Activated T-cell treated with anti-CD3 and anti-CD28 coated beads, Interleukin-2, amount 50 U/mL, for 4 hours (primary cell): ENCODE measurements at regions not wholly inside any gene's neighbourhood (a gene's known extent, or its start where the extent isn't known, plus 50 kb on each side); places are given as distances from the start of the nearest gene placed in this dataset.

Experiments
- ATAC-seq, 2 donors: fragments of 200-7000 bp; cut with Tn5 transposase; one replicate each; pipeline ENCODE4 v1.10.0; 2021
- DNase-seq: peaks from one replicate; pipeline ENCODE4 v3.0.0-alpha.2; 2020
- H3K27me3 Mint-ChIP-seq: one replicate; pipeline ENCODE4 v1.8.0; 2021; ENCODE audit warnings: low read depth, mixed read lengths
- H3K36me3 Mint-ChIP-seq: one replicate; pipeline ENCODE4 v1.8.0; 2022; ENCODE audit warnings: mixed read lengths; ENCODE audit not compliant: insufficient read depth
- H3K4me1 Mint-ChIP-seq: one replicate; pipeline ENCODE4 v1.8.0; 2021; ENCODE audit warnings: low read depth, mixed read lengths
- H3K4me3 Mint-ChIP-seq: one replicate; pipeline ENCODE4 v1.8.0; 2021; ENCODE audit warnings: mild to moderate bottlenecking, moderate library complexity, mixed read lengths
- H3K9me3 Mint-ChIP-seq: one replicate; pipeline ENCODE4 v1.8.0; 2021; ENCODE audit warnings: mixed read lengths

GRCh38 chr14:54053386-54053745, 96.7 kb upstream of the BMP4 start:
- H3K4me1 Mint-ChIP-seq, result no peaks in the 10 kb centered on the region
- no peak overlapping the region for H3K4me3 Mint-ChIP-seq
- no peaks in the 10 kb centered on the region for H3K36me3 Mint-ChIP-seq
- DNase-seq (no peak), ATAC-seq (no peak)
- H3K27me3 Mint-ChIP-seq, result no peaks in the 10 kb centered on the region
- no peaks in the 10 kb centered on the region for H3K9me3 Mint-ChIP-seq

- H3K4me3 Mint-ChIP-seq, result no peak overlapping the region
- no peaks in the 10 kb centered on the region for H3K36me3 Mint-ChIP-seq
- no peaks in the 10 kb centered on the region for H3K4me1 Mint-ChIP-seq
- H3K9me3 Mint-ChIP-seq, result no peaks in the 10 kb centered on the region
- DNase-seq (no peak), ATAC-seq (no peak)
- H3K27me3 Mint-ChIP-seq, result no peaks in the 10 kb centered on the region
Observed at GRCh38 chr14:54058505-54058904, 101.9 kb upstream of the BMP4 start.

- no peak for DNase-seq
- no peaks in the 10 kb centered on the region for H3K9me3 Mint-ChIP-seq
- no peak overlapping the region for H3K4me3 Mint-ChIP-seq
- no peak for ATAC-seq
- H3K4me1 Mint-ChIP-seq, result no peaks in the 10 kb centered on the region
- no peaks in the 10 kb centered on the region for H3K36me3 Mint-ChIP-seq
- H3K27me3 Mint-ChIP-seq, result no peaks in the 10 kb centered on the region
Observed at GRCh38 chr14:54083549-54084239, 127.1 kb upstream of the BMP4 start.

- no peaks in the 10 kb centered on the region for H3K4me1 Mint-ChIP-seq
- H3K36me3 Mint-ChIP-seq, result no peaks in the 10 kb centered on the region
- ATAC-seq (no peak), DNase-seq (no peak)
- H3K4me3 Mint-ChIP-seq, result no peak overlapping the region
- no peaks in the 10 kb centered on the region for H3K9me3 Mint-ChIP-seq
- H3K27me3 Mint-ChIP-seq, result no peaks in the 10 kb centered on the region
Observed at GRCh38 chr14:54085232-54085761, 128.7 kb upstream of the BMP4 start.

GRCh38 chr14:54085841-54086240, 129.2 kb upstream of the BMP4 start:
- Mint-ChIP-seq H3K36me3 (no peaks in the 10 kb centered on the region), H3K27me3 (no peaks in the 10 kb centered on the region), H3K9me3 (no peaks in the 10 kb centered on the region), H3K4me1 (no peaks in the 10 kb centered on the region), H3K4me3 (no peak overlapping the region)
- DNase-seq, result no peak
- no peak for ATAC-seq

- H3K4me3 Mint-ChIP-seq, result no peak overlapping the region
- H3K9me3 Mint-ChIP-seq, result no peaks in the 10 kb centered on the region
- no peaks in the 10 kb centered on the region for H3K4me1 Mint-ChIP-seq
- H3K36me3 Mint-ChIP-seq, result no peaks in the 10 kb centered on the region
- H3K27me3 Mint-ChIP-seq, result no peaks in the 10 kb centered on the region
- DNase-seq (no peak), ATAC-seq (no peak)
Observed at GRCh38 chr14:54086767-54087166, 130.1 kb upstream of the BMP4 start.

- DNase-seq (no peak), ATAC-seq (no peak)
- no peaks in the 10 kb centered on the region for H3K36me3 Mint-ChIP-seq
Observed at GRCh38 chr14:54087376-54087775, 130.8 kb upstream of the BMP4 start.

GRCh38 chr14:54088271-54088670, 131.6 kb upstream of the BMP4 start:
- no peaks in the 10 kb centered on the region for H3K27me3 Mint-ChIP-seq
- no peaks in the 10 kb centered on the region for H3K36me3 Mint-ChIP-seq
- H3K4me1 Mint-ChIP-seq, result no peaks in the 10 kb centered on the region
- no peak for ATAC-seq
- no peak overlapping the region for H3K4me3 Mint-ChIP-seq
- no peaks in the 10 kb centered on the region for H3K9me3 Mint-ChIP-seq
- no peak for DNase-seq

More at GRCh38 chr14:54087376-54087775, 130.8 kb upstream of the BMP4 start:
- H3K4me1 Mint-ChIP-seq, result no peaks in the 10 kb centered on the region
- H3K27me3 Mint-ChIP-seq, result no peaks in the 10 kb centered on the region
- H3K4me3 Mint-ChIP-seq, result no peak overlapping the region
- no peaks in the 10 kb centered on the region for H3K9me3 Mint-ChIP-seq

- ATAC-seq, result no peak
- H3K4me1 Mint-ChIP-seq, result no peaks in the 10 kb centered on the region
Observed at GRCh38 chr14:54090274-54090673, 133.6 kb upstream of the BMP4 start.

GRCh38 chr14:54094765-54095164, 138.1 kb upstream of the BMP4 start:
- no peaks in the 10 kb centered on the region for H3K4me1 Mint-ChIP-seq

More at GRCh38 chr14:54090274-54090673, 133.6 kb upstream of the BMP4 start:
- Mint-ChIP-seq H3K36me3 (no peaks in the 10 kb centered on the region), H3K9me3 (peaks cover 9% of the 10 kb centered on the region), H3K4me3 (no peak overlapping the region), H3K27me3 (no peaks in the 10 kb centered on the region)
- DNase-seq, result no peak

GRCh38 chr14:54098536-54098935, 141.9 kb upstream of the BMP4 start:
- Mint-ChIP-seq H3K27me3 (no peaks in the 10 kb centered on the region), H3K4me3 (no peak overlapping the region), H3K9me3 (peaks cover 8% of the 10 kb centered on the region), H3K36me3 (no peaks in the 10 kb centered on the region), H3K4me1 (no peaks in the 10 kb centered on the region)
- ATAC-seq (no peak), DNase-seq (no peak)

More at GRCh38 chr14:54094765-54095164, 138.1 kb upstream of the BMP4 start:
- H3K36me3 Mint-ChIP-seq, result no peaks in the 10 kb centered on the region
- peaks cover 9% of the 10 kb centered on the region for H3K9me3 Mint-ChIP-seq
- no peak overlapping the region for H3K4me3 Mint-ChIP-seq
- DNase-seq, result no peak
- no peak for ATAC-seq
- H3K27me3 Mint-ChIP-seq, result no peaks in the 10 kb centered on the region

GRCh38 chr14:54102051-54102456, 145.4 kb upstream of the BMP4 start:
- Mint-ChIP-seq H3K27me3 (no peaks in the 10 kb centered on the region), H3K4me3 (no peak overlapping the region), H3K36me3 (no peaks in the 10 kb centered on the region), H3K4me1 (no peaks in the 10 kb centered on the region), H3K9me3 (no peaks in the 10 kb centered on the region)
- ATAC-seq (no peak), DNase-seq (no peak)

GRCh38 chr14:54102530-54102929, 145.9 kb upstream of the BMP4 start:
- no peak overlapping the region for H3K4me3 Mint-ChIP-seq
- no peaks in the 10 kb centered on the region for H3K9me3 Mint-ChIP-seq
- DNase-seq (no peak), ATAC-seq (no peak)
- no peaks in the 10 kb centered on the region for H3K27me3 Mint-ChIP-seq
- H3K4me1 Mint-ChIP-seq, result no peaks in the 10 kb centered on the region
- no peaks in the 10 kb centered on the region for H3K36me3 Mint-ChIP-seq

- H3K9me3 Mint-ChIP-seq, result no peaks in the 10 kb centered on the region
Observed at GRCh38 chr14:54104601-54105145, 148.0 kb upstream of the BMP4 start.

GRCh38 chr14:54105406-54105805, 148.8 kb upstream of the BMP4 start:
- Mint-ChIP-seq H3K36me3 (no peaks in the 10 kb centered on the region), H3K27me3 (no peaks in the 10 kb centered on the region), H3K4me3 (no peak overlapping the region), H3K4me1 (no peaks in the 10 kb centered on the region), H3K9me3 (no peaks in the 10 kb centered on the region)
- DNase-seq (no peak), ATAC-seq (no peak)

More at GRCh38 chr14:54104601-54105145, 148.0 kb upstream of the BMP4 start:
- H3K27me3 Mint-ChIP-seq, result no peaks in the 10 kb centered on the region
- no peaks in the 10 kb centered on the region for H3K36me3 Mint-ChIP-seq
- DNase-seq (no peak), ATAC-seq (no peak)
- H3K4me1 Mint-ChIP-seq, result no peaks in the 10 kb centered on the region
- H3K4me3 Mint-ChIP-seq, result no peak overlapping the region
